ENCODE measurements at regions not wholly inside any gene's neighbourhood (a gene's known extent, or its start where the extent isn't known, plus 50 kb on each side); places are given as distances from the start of the nearest gene placed in this dataset.

DNA sequence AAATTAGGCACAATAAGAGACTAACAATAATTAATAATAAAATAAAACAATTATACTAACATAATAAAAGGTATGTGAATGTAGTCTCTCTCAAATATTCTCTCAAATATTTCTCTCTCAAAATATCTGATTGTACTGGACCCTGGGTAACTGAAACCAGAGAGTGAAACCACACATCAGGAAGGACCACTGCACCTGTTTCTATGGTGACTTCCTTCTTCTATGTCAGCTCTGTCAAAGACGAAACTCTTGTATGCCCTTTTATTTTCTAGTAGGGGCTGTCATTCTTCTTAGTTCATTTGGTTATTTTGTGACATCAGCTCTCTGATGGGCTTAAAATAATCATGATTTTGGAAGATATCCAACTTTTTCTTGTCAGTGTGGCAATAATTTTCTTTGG, 428.0 kb upstream of the TPK1 start:
- no peak for DNase-seq
- Histone ChIP-seq H3K4me1 (no peaks in the 10 kb centered on the region), H3K36me3 (no peaks in the 10 kb centered on the region), H3K27ac (replicated peaks) (no peak overlapping the region), H3K27me3 (ENCODE audit: low read depth) (no peaks in the 10 kb centered on the region), H3K9me3 (replicated peaks) (peaks cover 29% of the 10 kb centered on the region), H3K4me3 (no peak overlapping the region)
- intact Hi-C loops (cut with micrococcal nuclease) = no loop called here
- TF ChIP-seq, protein P1, sequence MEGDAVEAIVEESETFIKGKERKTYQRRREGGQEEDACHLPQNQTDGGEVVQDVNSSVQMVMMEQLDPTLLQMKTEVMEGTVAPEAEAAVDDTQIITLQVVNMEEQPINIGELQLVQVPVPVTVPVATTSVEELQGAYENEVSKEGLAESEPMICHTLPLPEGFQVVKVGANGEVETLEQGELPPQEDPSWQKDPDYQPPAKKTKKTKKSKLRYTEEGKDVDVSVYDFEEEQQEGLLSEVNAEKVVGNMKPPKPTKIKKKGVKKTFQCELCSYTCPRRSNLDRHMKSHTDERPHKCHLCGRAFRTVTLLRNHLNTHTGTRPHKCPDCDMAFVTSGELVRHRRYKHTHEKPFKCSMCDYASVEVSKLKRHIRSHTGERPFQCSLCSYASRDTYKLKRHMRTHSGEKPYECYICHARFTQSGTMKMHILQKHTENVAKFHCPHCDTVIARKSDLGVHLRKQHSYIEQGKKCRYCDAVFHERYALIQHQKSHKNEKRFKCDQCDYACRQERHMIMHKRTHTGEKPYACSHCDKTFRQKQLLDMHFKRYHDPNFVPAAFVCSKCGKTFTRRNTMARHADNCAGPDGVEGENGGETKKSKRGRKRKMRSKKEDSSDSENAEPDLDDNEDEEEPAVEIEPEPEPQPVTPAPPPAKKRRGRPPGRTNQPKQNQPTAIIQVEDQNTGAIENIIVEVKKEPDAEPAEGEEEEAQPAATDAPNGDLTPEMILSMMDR (IDR thresholded peaks at IDR 0.05; ENCODE audit: borderline replicate concordance) = no peak

DNA sequence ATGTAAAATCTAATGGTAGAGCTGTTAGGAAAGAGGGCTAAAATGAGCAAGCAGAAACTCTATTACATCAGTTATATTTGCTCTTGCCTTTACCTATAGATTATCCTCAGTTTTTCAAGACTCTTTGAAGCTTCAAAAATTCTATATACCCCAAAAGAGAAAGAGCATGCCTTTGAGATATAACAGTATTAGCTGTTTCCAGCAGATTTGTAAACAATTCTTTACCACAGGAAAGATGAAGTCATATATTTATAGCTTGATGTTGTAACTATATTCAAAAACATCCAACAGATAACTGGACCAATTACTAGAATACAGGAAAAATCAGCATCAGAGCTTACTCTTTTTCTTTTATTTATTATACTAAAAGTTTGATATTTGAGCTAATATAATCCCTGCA, 416.2 kb upstream of the TPK1 start:
- TF ChIP-seq, protein P1 (IDR thresholded peaks at IDR 0.05; ENCODE audit: borderline replicate concordance) = no peak
- DNase-seq = no peak
- Histone ChIP-seq H3K9me3 (replicated peaks) (peaks cover 25% of the 10 kb centered on the region), H3K36me3 (no peaks in the 10 kb centered on the region), H3K27ac (replicated peaks) (no peak overlapping the region), H3K27me3 (ENCODE audit: low read depth) (no peaks in the 10 kb centered on the region), H3K4me3 (no peak overlapping the region), H3K4me1 (no peaks in the 10 kb centered on the region)
- intact Hi-C loops (cut with micrococcal nuclease) = no loop called here

DNA sequence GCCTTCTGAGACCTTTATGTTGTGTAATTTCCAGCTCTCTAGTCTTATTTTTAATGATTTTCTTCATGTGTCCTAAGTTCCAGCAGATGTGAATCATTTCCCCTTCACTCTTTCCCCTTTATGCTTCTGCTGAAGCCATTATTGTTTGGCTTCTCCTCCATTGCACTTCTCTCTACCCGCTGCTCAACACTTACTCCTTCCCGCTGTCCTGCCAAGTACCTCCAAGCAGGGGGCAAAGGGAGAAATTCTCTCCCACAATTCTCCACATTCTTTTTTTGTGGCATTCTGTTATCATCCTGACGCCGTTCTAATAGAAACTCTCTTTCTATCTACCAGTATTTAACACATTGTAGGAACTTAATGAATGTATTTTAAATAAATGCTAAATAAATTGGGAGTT, 388.9 kb upstream of the TPK1 start:
- intact Hi-C loops (cut with micrococcal nuclease) = no loop called here
- DNase-seq = no peak
- peaks cover 24% of the 10 kb centered on the region for H3K9me3 ChIP-seq (replicated peaks)

DNA sequence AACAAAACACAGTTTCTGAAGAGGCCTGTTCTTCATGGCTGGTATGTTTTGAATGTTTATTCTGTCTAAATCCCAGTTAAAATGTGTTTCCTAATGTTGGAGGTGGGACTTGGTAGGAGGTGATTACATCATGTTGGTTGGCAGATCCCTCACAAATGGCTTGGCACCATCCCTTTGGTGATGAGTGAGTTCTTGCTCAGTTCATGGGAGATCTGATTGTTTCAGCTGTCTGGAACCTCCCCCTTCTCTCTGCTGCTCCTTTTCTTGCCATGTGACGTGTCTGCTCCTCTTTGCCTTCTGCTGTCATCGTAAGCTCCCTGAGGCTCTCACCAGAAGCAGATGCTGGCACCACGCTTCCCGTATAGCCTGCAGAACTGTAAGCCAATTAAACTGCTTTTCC, 383.6 kb upstream of the TPK1 start:
- no peaks in the 10 kb centered on the region for H3K36me3 ChIP-seq
- H3K9me3 ChIP-seq (replicated peaks) = peaks cover 32% of the 10 kb centered on the region
- TF ChIP-seq, protein P1 (IDR thresholded peaks at IDR 0.05; ENCODE audit: borderline replicate concordance) = no peak
- no peak overlapping the region for H3K4me3 ChIP-seq
- intact Hi-C loops (cut with micrococcal nuclease) = no loop called here
- no peaks in the 10 kb centered on the region for H3K27me3 ChIP-seq (ENCODE audit: low read depth)
- H3K4me1 ChIP-seq = no peaks in the 10 kb centered on the region
- no peak overlapping the region for H3K27ac ChIP-seq (replicated peaks)
- no peak for DNase-seq

More for the DNA sequence above, 388.9 kb upstream of the TPK1 start:
- Histone ChIP-seq H3K4me1 (no peaks in the 10 kb centered on the region), H3K36me3 (no peaks in the 10 kb centered on the region), H3K27ac (replicated peaks) (no peak overlapping the region), H3K4me3 (no peak overlapping the region), H3K27me3 (ENCODE audit: low read depth) (no peaks in the 10 kb centered on the region)
- TF ChIP-seq, protein P1 (IDR thresholded peaks at IDR 0.05; ENCODE audit: borderline replicate concordance) = no peak

DNA sequence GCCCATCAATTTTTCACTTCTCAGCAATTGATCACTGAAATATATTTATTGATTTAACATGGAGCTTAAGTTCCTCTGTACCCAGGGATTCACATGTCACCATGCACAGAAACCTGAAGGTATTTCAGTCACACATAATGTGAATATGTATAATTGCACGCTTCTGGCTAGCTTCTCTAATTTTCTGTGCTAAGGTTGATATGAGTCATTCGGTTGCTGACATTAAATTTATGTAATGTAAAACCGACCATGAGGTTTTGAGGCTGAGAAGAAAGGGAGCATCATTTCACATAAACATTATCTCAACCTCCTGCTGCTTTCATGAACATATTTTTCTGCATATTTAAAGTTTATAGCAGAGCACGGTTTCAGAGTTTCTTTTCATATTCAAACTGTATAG, 381.0 kb upstream of the TPK1 start:
- H3K4me3 ChIP-seq = no peak overlapping the region
- H3K9me3 ChIP-seq (replicated peaks) = peaks cover 34% of the 10 kb centered on the region
- no peaks in the 10 kb centered on the region for H3K27me3 ChIP-seq (ENCODE audit: low read depth)
- TF ChIP-seq, protein P1 (IDR thresholded peaks at IDR 0.05; ENCODE audit: borderline replicate concordance) = no peak
- H3K4me1 ChIP-seq = no peaks in the 10 kb centered on the region
- DNase-seq = no peak
- no peaks in the 10 kb centered on the region for H3K36me3 ChIP-seq
- H3K27ac ChIP-seq (replicated peaks) = no peak overlapping the region
- intact Hi-C loops (cut with micrococcal nuclease) = no loop called here

DNA sequence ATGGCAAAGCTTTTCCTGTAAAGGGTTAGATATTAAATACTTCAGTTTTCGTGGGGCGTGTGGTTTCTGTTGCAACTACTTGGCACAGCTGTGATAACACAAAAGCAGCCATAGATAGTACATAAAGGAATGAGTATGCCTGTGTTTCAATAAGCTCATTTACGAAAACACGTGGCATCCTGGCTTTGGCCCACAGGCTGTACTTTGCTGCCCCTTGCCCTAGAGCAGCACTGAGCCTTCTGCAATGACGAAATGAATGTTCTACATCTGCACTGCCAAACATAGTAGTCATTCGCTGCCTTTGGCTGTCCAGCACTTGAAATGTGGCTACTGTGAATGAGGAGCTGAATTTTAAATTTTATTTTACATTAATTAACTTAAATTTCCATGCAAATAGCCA, 376.2 kb upstream of the TPK1 start:
- intact Hi-C loops (cut with micrococcal nuclease) = no loop called here
- DNase-seq = no peak
- H3K27ac ChIP-seq (replicated peaks) = no peak overlapping the region
- no peaks in the 10 kb centered on the region for H3K36me3 ChIP-seq
- H3K4me1 ChIP-seq = no peaks in the 10 kb centered on the region
- H3K4me3 ChIP-seq = no peak overlapping the region
- H3K27me3 ChIP-seq (ENCODE audit: low read depth) = no peaks in the 10 kb centered on the region
- H3K9me3 ChIP-seq (replicated peaks) = peaks cover 37% of the 10 kb centered on the region
- TF ChIP-seq, protein P1 (IDR thresholded peaks at IDR 0.05; ENCODE audit: borderline replicate concordance) = no peak
